ENCODE measurements at regions not wholly inside any gene's neighbourhood (a gene's known extent, or its start where the extent isn't known, plus 50 kb on each side); places are given as distances from the start of the nearest gene placed in this dataset.

DNA sequence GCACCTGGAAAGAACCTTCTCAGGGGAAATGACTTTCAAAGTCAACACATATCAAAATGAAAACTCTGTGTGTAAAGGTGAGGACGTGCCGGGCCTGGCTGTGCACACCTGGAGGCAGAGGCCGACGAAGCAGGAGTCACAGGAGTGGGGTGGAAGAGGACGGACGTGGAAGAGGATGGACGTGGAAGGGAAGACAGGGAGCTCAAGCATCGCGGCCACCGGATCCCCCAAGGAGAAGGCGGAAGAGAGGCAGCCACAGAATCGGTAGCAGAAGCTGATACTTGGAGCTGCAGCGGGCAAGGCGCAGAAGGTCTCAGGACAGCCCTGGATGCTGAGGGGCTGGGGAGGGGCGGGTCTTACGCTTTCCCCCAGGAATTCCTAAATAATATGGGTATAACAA is 519.8 kb downstream of the BRD1 start:
- DNase-seq: no peak

DNA sequence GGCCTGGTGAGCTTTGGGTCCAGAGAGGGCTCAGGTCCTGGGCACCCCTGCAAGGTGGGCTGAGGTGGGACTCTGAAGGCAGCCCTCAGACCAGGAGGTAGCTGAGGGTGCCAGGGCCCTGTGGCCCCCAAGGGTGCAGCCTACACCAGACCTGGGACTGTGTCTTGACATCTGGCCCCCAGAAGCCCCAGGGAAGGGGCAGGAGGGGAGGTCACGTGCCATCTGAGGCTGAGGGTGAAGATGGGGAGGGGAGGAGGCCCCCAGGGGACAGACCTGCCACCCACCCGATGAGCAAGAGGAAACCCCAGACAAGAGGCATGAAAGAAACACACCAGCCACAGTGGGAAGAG is 520.2 kb downstream of the BRD1 start:
- DNase-seq: no peak

- no peak for DNase-seq
These were observed 520.8 kb downstream of the BRD1 start for GRCh38 chr22:49306632-49307480.

GRCh38 chr22:49305966-49306631 is 521.6 kb downstream of the BRD1 start:
- DNase-seq: no peak

- DNase-seq: peak; percentile 67
These were observed 522.3 kb downstream of the BRD1 start for GRCh38 chr22:49305214-49305965.

DNA sequence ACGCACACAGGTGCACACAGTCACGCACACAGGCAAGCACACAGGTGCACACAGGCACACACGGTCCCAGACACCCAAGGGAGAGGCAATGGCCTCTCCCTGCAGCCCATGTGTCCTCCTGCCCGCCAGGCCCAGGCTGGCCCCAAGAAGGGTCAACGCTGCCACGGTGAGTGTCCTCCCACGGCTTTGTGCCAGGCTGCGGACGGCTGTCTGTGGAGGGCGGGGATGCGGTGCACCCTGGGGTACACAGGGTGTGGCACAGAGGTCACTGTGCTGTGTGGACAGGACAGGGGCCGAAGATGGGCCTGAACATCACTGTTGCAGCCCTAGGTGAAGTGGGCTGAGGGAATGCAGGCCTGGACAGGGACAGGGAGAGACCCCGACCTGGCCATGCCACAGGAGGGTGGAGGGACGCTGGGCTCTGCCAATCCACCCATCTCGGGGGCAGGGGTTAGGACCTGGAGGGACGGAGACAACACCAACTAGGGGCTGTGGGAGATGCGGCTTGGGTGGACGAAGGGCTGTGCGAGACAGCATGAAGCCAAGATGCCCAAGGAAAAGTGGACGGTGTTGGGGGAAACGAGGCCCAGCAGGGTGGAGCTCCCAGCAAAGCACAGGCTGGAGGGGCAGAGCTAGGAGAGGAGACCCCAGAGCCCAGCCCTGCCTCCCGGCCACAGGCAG is 523.8 kb downstream of the BRD1 start:
- DNase-seq: no peak

DNA sequence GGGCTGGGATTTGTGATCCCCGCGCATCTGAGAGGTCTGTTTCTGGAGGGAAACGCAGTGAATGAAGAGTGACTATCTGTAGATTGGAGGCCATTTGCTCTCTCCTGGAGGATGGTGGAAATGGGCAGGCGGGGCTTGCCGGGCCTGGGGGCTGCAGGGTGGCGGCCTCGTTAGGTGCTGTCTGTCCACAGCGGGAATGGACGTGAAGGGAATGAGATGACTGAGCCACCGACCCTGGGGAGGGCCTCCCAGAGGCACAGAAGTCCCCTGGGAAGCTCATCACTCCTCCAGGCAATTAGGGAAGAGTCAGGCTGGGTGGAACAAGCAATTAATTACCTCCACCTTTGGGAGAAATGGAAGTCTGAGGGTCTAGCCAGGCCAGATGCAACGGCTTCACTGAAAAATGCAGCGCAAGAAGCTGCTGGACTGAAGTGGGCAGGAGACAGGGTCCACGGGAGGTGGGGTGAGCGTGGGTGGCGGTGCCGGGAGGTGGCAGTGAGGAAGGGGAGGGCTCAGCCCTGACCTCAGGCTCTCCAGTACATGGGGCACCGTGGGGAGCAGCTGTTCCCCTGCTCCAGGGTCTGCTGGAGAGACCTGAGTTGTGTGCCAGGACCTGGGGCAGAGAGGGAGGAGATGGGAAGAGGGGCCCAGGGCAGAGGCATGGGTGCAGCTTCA is 524.5 kb downstream of the BRD1 start:
- DNase-seq: no peak

DNA sequence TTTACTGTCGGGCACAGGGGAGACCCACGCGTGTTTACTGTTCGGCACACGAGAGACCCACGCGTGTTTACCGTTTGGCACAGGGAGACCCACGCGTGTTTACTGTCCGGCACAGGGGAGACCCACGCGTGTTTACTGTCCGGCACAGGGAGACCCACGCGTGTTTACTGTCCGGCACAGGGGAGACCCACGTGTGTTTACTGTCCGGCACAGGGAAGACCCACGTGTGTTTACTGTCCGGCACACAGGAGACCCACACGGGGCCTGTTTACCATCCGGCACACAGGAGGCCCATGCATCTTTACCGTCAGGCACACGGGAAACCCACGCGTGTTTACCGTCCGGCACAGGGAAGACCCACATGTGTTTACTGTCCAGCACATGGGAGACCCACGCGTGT is 525.1 kb downstream of the BRD1 start:
- DNase-seq: no peak

DNA sequence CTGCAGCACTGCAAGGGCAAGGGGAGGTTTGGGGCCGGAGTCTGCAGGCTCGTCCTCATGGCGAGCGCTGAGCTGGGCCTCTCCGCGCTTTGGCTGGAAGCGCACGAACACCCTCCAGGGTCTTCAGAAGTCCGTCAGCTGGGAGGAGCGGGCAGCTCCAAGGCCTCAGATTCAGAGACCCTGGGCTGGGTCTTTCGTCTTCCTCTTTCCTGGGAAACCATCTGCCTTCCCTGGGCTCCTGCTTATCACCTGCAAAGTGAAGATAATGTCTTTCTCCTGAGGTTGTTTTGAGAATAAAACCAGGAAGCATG is 525.6 kb downstream of the BRD1 start:
- DNase-seq: no peak

DNA sequence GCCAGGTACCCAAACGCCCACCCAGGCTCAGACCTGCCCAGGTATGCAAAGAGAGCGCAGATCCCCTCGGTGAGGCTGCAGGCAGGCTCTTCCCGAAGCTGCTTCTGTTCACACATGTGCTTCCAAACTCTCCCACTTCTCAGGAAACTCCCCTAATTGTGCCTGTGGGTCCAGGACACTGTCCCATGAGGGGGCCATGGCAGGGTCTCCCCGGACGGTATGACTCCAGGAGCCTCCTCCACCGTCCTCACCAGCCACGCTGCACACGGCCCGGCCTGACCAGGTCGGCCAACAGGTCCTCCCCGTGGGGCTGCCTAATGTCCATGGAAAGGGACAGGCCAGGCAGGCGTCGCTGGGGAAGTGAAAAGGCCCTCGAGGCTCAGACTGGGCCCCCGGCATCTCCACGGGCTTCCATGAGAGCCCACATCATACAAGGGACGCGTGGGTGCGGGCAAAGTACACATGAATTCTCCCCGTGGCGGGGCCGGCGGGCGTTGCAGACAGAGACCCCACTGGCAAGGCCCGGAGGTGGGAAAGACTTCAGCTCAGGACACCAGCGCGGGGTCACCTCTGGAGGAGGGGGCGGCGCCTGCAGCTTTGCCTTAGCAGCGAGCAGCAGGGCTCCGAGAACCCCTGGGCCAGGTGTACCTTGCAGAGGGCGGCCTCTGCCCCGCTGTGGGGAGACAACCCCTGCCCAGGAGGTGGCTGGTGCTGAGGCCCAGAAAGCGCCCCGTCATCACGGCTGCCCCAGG is 526.1 kb downstream of the BRD1 start:
- DNase-seq: no peak

- no peak for DNase-seq
These were observed 526.7 kb downstream of the BRD1 start for GRCh38 chr22:49300951-49301397.

- DNase-seq: no peak
These were observed 527.4 kb downstream of the BRD1 start for GRCh38 chr22:49300241-49300640.

DNA sequence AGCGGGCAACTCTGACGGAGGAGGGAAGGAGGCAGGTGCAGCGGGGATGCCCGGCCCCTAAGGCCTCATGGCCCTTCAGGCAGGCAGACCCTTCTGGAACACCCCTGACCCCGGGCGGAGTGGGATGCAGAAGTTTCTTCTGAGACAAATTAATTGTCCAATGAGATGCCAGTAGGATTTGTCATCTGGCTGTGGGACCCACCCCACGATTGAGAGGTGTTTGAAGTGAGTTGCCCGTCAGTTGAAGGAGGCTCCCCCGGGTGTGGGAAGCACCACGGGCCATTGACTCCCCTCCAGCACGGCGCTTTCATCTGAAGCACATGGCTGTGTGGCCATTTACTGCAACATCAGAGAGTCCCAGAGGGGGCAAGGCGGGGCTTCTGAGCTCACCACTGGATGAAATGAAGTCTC is 527.8 kb downstream of the BRD1 start:
- no peak for DNase-seq

- no peak for DNase-seq
These were observed 528.6 kb downstream of the BRD1 start for GRCh38 chr22:49298834-49299750.

GRCh38 chr22:49297871-49298721 is 529.6 kb downstream of the BRD1 start:
- DNase-seq: no peak

DNA sequence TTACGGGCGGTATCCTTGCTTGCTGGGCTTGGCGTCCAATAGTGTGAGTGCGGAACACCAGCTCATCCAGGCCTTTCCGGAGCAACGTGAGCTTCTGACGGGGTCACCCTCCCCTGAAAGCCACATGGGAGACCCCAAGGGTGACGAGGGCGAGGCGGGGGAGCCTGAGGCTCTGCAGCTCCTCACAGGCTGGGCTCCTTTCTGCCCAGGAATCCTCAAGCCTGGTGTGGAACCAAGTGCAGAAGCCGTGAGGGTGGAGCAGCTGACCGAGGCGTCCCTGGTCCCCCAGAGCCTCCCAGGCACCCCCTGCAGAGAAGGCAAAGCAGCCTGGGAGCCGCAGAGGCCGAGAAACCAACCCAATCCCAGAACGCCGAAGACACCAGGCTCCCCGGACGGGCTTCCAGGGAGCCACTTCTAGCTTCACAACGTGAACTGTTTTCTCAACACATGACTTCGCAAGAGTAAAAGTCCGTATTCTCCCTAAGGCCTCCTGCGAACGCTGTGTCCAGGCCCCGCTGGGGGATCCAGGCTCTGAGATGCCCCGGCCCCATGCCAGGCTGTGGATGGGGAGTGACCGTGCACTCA is 530.3 kb downstream of the BRD1 start:
- no peak for DNase-seq

- DNase-seq: no peak
These were observed 531.1 kb downstream of the BRD1 start for GRCh38 chr22:49296561-49296960.

DNA sequence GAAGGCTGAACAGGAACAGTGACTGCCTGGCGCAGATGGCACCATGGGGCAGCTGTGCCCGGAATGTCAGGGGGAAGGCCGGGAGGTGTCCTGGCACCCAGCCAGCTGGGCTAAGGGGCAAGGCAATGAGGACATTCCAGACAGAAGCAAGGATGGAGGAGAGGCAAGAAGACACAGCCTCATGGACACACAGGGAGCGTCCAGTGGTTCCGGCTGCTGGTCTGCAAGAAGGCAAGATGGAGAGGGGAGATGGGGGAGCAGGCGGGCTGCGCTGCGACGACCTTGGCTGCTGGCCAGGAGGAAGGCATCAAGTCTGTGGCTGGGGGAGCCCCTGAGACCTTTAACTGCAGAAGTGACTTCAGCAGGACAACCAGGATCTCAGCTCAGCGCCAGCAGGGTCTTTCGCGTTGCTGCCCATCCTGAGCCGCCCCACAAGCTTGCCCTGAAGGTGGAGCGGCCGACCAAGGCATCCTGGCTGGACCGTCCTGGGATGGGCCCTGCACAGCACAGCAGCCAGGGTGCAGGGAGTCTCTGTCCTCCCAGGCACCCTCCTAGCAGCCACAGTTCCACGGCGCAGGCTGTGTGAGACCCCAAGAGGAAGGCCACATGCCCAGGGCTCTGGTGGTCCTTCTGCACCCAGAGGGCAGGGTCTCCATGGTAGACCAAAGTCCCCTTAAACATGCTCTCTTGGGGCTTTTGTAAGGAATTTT is 531.7 kb downstream of the BRD1 start:
- DNase-seq: no peak

DNA sequence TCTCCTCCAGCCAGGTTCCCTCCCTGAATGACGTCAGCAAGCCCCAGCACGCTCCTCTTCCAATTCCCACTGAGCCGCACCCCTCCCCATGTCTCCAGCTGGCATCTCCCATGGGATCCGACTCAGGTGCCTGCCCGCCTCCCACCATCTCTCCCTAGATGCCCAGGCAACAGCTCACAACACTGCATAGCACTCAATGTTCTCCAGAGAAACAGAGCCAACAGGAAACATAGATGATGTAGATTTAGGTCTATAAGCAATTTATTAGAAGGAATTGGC is 532.3 kb downstream of the BRD1 start:
- DNase-seq: no peak

All from hematopoietic multipotent progenitor cell treated with erythropoietin and hydrocortisone succinate and interleukin-3 and kit ligand, for 4 days (in vitro differentiated cells).